ENCODE measurements at regions not wholly inside any gene's neighbourhood (a gene's known extent, or its start where the extent isn't known, plus 50 kb on each side); places are given as distances from the start of the nearest gene placed in this dataset.

DNA sequence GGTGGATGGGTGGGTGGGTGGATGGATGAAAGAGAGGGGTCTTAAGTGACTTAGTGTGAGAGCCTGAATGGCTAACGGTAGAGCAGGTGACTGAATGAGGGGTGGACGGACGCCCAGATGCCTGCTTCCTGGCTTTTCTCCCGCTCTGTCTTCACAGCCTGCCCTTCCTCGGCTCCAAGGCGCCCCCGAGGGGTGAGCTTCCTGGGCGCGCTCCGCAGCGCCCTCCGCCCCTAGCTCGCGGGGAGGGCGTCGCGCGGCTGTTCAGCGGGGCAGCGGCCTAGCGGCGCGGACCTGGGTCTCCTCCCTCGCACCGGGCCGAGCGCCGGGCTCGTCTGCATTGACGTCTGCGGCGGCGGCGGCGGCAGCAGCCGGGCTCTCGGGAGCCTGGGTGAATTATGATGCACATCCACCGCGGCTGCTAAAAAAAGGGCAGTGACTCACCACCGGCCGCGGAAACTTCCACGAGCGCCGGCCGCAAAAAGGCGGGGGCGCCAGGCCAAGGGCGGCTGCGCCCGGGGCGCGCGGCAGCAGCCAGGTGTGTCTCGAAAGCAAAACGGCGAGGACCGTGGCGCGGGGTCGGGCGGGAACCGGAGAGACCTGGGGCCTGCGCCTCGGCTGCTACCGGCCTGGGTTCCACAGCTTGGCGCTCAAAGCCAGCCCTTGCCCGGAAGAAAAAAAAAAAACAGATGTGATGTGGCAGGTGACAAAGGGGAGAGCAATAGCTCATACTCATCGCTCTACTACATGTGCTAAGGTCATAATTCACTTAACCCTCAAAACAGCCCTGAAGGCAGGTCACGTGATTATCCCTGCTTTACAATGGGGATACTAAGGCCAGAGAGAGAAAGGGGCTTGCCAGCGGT lies 143.0 kb upstream of the ADRA1B start:
- TF ChIP-seq, protein P1, sequence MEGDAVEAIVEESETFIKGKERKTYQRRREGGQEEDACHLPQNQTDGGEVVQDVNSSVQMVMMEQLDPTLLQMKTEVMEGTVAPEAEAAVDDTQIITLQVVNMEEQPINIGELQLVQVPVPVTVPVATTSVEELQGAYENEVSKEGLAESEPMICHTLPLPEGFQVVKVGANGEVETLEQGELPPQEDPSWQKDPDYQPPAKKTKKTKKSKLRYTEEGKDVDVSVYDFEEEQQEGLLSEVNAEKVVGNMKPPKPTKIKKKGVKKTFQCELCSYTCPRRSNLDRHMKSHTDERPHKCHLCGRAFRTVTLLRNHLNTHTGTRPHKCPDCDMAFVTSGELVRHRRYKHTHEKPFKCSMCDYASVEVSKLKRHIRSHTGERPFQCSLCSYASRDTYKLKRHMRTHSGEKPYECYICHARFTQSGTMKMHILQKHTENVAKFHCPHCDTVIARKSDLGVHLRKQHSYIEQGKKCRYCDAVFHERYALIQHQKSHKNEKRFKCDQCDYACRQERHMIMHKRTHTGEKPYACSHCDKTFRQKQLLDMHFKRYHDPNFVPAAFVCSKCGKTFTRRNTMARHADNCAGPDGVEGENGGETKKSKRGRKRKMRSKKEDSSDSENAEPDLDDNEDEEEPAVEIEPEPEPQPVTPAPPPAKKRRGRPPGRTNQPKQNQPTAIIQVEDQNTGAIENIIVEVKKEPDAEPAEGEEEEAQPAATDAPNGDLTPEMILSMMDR (IDR thresholded peaks at IDR 0.05; ENCODE audit: insufficient read depth, low read length): no peak
- TF ChIP-seq POLR2AphosphoS5 (IDR thresholded peaks at IDR 0.05; ENCODE audit: low read depth): no peak
